Upper lobe of left lung (tissue), 6 donors: ENCODE measurements at regions not wholly inside any gene's neighbourhood (a gene's known extent, or its start where the extent isn't known, plus 50 kb on each side); places are given as distances from the start of the nearest gene placed in this dataset.

Experiments used
- ATAC-seq, 2 donors: fragments of 200-7000 bp; cut with Tn5 transposase; one replicate each; pipeline ENCODE4 v1.9.1; 2022; ENCODE audit warnings: mild to moderate bottlenecking in 2 of 2, moderate library complexity in 2 of 2; ENCODE audit not compliant: low FRiP score in 2 of 2
- DNase-seq, 2 donors: peaks; one replicate each; pipeline ENCODE4 v3.0.0-alpha.2; 2019 to 2020
- H3K27ac ChIP-seq, 4 donors: fragments of 200-600 bp; sonication (generic); one replicate each; pipeline ENCODE4 v1.5.1; 2016 to 2019
- H3K27me3 ChIP-seq, 4 donors: fragments of 200-600 bp; sonication (generic); one replicate each; pipeline ENCODE4 v1.5.1; 2017 to 2019
- H3K36me3 ChIP-seq, 4 donors: fragments of 200-600 bp; sonication (generic); one replicate each; pipeline ENCODE4 v1.5.1; 2016 to 2019
- H3K4me1 ChIP-seq, 4 donors: fragments of 200-600 bp; sonication (generic); one replicate each; pipeline ENCODE4 v1.5.1; 2018 to 2019
- H3K4me3 ChIP-seq, 4 donors: fragments of 200-600 bp; sonication (generic); one replicate each; pipeline ENCODE4 v1.5.1; 2017 to 2019; ENCODE audit warnings: mild to moderate bottlenecking in 2 of 4, moderate library complexity in 1 of 4
- H3K9me3 ChIP-seq, 4 donors: fragments of 200-600 bp; sonication (generic); one replicate each; pipeline ENCODE4 v1.5.1; 2018 to 2019
- CTCF ChIP-seq, 6 experiments: fragments of 450-650 bp in 4 of 6; fragments of 200-600 bp in 2 of 6; sonication (generic) in 2 of 6; IDR thresholded peaks; one replicate each; pipeline ENCODE4 v1.5.1; 2016 to 2019; ENCODE audit warnings: antibody characterized with exemption in 6 of 6
- EP300 ChIP-seq, 4 donors: sonication (generic); formaldehyde crosslinking; IDR thresholded peaks; one replicate each; pipeline ENCODE4 v1.5.1; 2017; ENCODE audit warnings: antibody characterized with exemption in 4 of 4, control low read depth in 2 of 4
- POLR2A ChIP-seq, 4 donors: fragments of 450-650 bp; IDR thresholded peaks; one replicate each; pipeline ENCODE4 v1.5.1; 2016 to 2017; ENCODE audit warnings: antibody characterized with exemption in 4 of 4, mild to moderate bottlenecking in 2 of 4
- POLR2AphosphoS5 ChIP-seq, 2 donors: sonication (generic); formaldehyde crosslinking; IDR thresholded peaks; one replicate each; pipeline ENCODE4 v1.5.1; 2017; ENCODE audit warnings: antibody characterized with exemption in 2 of 2
- WGBS, 2 donors: methylation state at CpG; one replicate each; pipeline ENCODE4 v1.1.5; 2017 to 2018; 5-methylcytosine and 5-hydroxymethylcytosine counted together
- donor health status: DM: no; HTN: no; CAD: no; lungs with moderate emphysema.
- donor health status: DM: no; HTN: yes; CAD: no; lungs with severe emphysema.

- Histone ChIP-seq H3K27me3 (no peaks in the 10 kb centered on the region), H3K36me3 (no peaks in the 10 kb centered on the region), H3K4me3 (no peak overlapping the region), H3K4me1 (peaks cover 11 to 20% (median 19%) of the 10 kb centered on the region in 4 donors), H3K27ac (no peak overlapping the region), H3K9me3 (no peaks in the 10 kb centered on the region)
- 20 to 38% methylated on average over 4 of the region's 4 CpGs for WGBS, 2 donors
- DNase-seq, result no peak
- no peak for TF ChIP-seq CTCF (IDR thresholded peaks at IDR 0.05)
- TF ChIP-seq POLR2AphosphoS5 (IDR thresholded peaks at IDR 0.05), result no peak
- no peak for TF ChIP-seq POLR2A (IDR thresholded peaks at IDR 0.05)
- no peak for TF ChIP-seq EP300 (IDR thresholded peaks at IDR 0.05)
- ATAC-seq, result no peak
Measured at GRCh38 chr14:58808828-58809227, 171.1 kb downstream of the DACT1 start.

GRCh38 chr14:58809520-58809919 lies 171.8 kb downstream of the DACT1 start:
- H3K27ac ChIP-seq, result no peak overlapping the region
- H3K4me1 ChIP-seq, result peaks cover 11 to 20% (median 19%) of the 10 kb centered on the region in 4 donors
- H3K27me3 ChIP-seq, result no peaks in the 10 kb centered on the region
- no peak overlapping the region for H3K4me3 ChIP-seq
- 91% methylated on average over 1 of the region's 1 CpG for WGBS, 2 donors
- no peak for TF ChIP-seq EP300 (IDR thresholded peaks at IDR 0.05)
- no peak for TF ChIP-seq POLR2A (IDR thresholded peaks at IDR 0.05)
- no peak for TF ChIP-seq POLR2AphosphoS5 (IDR thresholded peaks at IDR 0.05)
- TF ChIP-seq CTCF (IDR thresholded peaks at IDR 0.05), result no peak
- H3K9me3 ChIP-seq, result no peaks in the 10 kb centered on the region
- no peaks in the 10 kb centered on the region for H3K36me3 ChIP-seq
- DNase-seq (no peak), ATAC-seq (no peak)

GRCh38 chr14:58812050-58812910 lies 174.5 kb downstream of the DACT1 start:
- TF ChIP-seq POLR2A (IDR thresholded peaks at IDR 0.05), result no peak
- no peak for TF ChIP-seq POLR2AphosphoS5 (IDR thresholded peaks at IDR 0.05)
- TF ChIP-seq CTCF (IDR thresholded peaks at IDR 0.05), result no peak
- TF ChIP-seq EP300 (IDR thresholded peaks at IDR 0.05), result no peak
- WGBS, 2 donors, result 66 to 67% methylated on average over 3 of the region's 3 CpGs

GRCh38 chr14:58813745-58814144 lies 176.0 kb downstream of the DACT1 start:
- 68 to 91% methylated on average over 2 of the region's 2 CpGs for WGBS, 2 donors
- H3K36me3 ChIP-seq, result no peaks in the 10 kb centered on the region
- DNase-seq, result no peak
- no peak for TF ChIP-seq EP300 (IDR thresholded peaks at IDR 0.05)
- TF ChIP-seq POLR2AphosphoS5 (IDR thresholded peaks at IDR 0.05), result no peak
- no peak for TF ChIP-seq CTCF (IDR thresholded peaks at IDR 0.05)
- no peak for TF ChIP-seq POLR2A (IDR thresholded peaks at IDR 0.05)
- H3K27ac ChIP-seq, result no peak overlapping the region
- H3K4me3 ChIP-seq, result no peak overlapping the region
- ATAC-seq, result no peak
- no peaks in the 10 kb centered on the region for H3K27me3 ChIP-seq
- no peaks in the 10 kb centered on the region for H3K9me3 ChIP-seq
- H3K4me1 ChIP-seq, result peaks cover 0 to 5% (median 4%) of the 10 kb centered on the region in 4 donors

More at GRCh38 chr14:58812050-58812910, 174.5 kb downstream of the DACT1 start:
- H3K36me3 ChIP-seq, result no peaks in the 10 kb centered on the region
- H3K27me3 ChIP-seq, result no peaks in the 10 kb centered on the region
- H3K4me3 ChIP-seq, result no peak overlapping the region
- DNase-seq (no peak), ATAC-seq (no peak)
- H3K27ac ChIP-seq, result no peak overlapping the region
- H3K4me1 ChIP-seq, result peaks cover 3 to 10% (median 8%) of the 10 kb centered on the region in 4 donors
- no peaks in the 10 kb centered on the region for H3K9me3 ChIP-seq

- Histone ChIP-seq H3K27me3 (no peaks in the 10 kb centered on the region), H3K4me3 (no peak overlapping the region), H3K9me3 (no peaks in the 10 kb centered on the region), H3K4me1 (no peaks in the 10 kb centered on the region), H3K36me3 (no peaks in the 10 kb centered on the region), H3K27ac (no peak overlapping the region)
- no peak for ATAC-seq
- DNase-seq, result no peak
- 95 to 99% methylated on average over 3 of the region's 3 CpGs for WGBS, 2 donors
- TF ChIP-seq POLR2A (IDR thresholded peaks at IDR 0.05) (no peak), EP300 (IDR thresholded peaks at IDR 0.05) (no peak), POLR2AphosphoS5 (IDR thresholded peaks at IDR 0.05) (no peak), CTCF (IDR thresholded peaks at IDR 0.05) (no peak)
Measured at GRCh38 chr14:58814466-58814865, 176.7 kb downstream of the DACT1 start.
